ENCODE measurements at regions not wholly inside any gene's neighbourhood (a gene's known extent, or its start where the extent isn't known, plus 50 kb on each side); places are given as distances from the start of the nearest gene placed in this dataset.

- no TSS peak for BruUV-seq (replicated peaks)
- Histone ChIP-seq H3K36me3 (ENCODE audit: control insufficient read depth, insufficient read depth, low read length) (no peaks in the 10 kb centered on the region), H3K4me3 (ENCODE audit: low read depth in 2 of 2, low read length in 2 of 2) (no peak overlapping the region), H3K27ac (ENCODE audit: low read length) (no peak overlapping the region), H3K4me1 (ENCODE audit: control insufficient read depth, insufficient read depth, low read length) (no peaks in the 10 kb centered on the region), H3K27me3 (ENCODE audit: control insufficient read depth, insufficient read depth, low read length) (no peaks in the 10 kb centered on the region), H3K9me3 (ENCODE audit: control insufficient read depth, insufficient read depth, low read depth, low read length) (no peaks in the 10 kb centered on the region)
- POLR2A ChIA-PET = no interaction called here
- intact Hi-C loops (cut with micrococcal nuclease; ENCODE audit: unreplicated experiment) (no loop called here), in situ Hi-C loops (cut with HindIII; ENCODE audit: low pct_unique_long_range_greater_than_20kb, low sequenced_read_pairs) (no loop called here)
- TF ChIP-seq, protein P1, sequence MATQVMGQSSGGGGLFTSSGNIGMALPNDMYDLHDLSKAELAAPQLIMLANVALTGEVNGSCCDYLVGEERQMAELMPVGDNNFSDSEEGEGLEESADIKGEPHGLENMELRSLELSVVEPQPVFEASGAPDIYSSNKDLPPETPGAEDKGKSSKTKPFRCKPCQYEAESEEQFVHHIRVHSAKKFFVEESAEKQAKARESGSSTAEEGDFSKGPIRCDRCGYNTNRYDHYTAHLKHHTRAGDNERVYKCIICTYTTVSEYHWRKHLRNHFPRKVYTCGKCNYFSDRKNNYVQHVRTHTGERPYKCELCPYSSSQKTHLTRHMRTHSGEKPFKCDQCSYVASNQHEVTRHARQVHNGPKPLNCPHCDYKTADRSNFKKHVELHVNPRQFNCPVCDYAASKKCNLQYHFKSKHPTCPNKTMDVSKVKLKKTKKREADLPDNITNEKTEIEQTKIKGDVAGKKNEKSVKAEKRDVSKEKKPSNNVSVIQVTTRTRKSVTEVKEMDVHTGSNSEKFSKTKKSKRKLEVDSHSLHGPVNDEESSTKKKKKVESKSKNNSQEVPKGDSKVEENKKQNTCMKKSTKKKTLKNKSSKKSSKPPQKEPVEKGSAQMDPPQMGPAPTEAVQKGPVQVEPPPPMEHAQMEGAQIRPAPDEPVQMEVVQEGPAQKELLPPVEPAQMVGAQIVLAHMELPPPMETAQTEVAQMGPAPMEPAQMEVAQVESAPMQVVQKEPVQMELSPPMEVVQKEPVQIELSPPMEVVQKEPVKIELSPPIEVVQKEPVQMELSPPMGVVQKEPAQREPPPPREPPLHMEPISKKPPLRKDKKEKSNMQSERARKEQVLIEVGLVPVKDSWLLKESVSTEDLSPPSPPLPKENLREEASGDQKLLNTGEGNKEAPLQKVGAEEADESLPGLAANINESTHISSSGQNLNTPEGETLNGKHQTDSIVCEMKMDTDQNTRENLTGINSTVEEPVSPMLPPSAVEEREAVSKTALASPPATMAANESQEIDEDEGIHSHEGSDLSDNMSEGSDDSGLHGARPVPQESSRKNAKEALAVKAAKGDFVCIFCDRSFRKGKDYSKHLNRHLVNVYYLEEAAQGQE (IDR thresholded peaks at IDR 0.05; ENCODE audit: insufficient read depth in 1 of 2, low read depth in 2 of 2, low read length in 1 of 2) = no peak
- TF ChIP-seq TCF7L2 (IDR thresholded peaks at IDR 0.05; ENCODE audit: low read depth, low read length) = no peak
- TF ChIP-seq, protein P2, sequence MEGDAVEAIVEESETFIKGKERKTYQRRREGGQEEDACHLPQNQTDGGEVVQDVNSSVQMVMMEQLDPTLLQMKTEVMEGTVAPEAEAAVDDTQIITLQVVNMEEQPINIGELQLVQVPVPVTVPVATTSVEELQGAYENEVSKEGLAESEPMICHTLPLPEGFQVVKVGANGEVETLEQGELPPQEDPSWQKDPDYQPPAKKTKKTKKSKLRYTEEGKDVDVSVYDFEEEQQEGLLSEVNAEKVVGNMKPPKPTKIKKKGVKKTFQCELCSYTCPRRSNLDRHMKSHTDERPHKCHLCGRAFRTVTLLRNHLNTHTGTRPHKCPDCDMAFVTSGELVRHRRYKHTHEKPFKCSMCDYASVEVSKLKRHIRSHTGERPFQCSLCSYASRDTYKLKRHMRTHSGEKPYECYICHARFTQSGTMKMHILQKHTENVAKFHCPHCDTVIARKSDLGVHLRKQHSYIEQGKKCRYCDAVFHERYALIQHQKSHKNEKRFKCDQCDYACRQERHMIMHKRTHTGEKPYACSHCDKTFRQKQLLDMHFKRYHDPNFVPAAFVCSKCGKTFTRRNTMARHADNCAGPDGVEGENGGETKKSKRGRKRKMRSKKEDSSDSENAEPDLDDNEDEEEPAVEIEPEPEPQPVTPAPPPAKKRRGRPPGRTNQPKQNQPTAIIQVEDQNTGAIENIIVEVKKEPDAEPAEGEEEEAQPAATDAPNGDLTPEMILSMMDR (IDR thresholded peaks at IDR 0.05) = no peak
- TF ChIP-seq SIN3A (IDR thresholded peaks at IDR 0.05; ENCODE audit: borderline replicate concordance, insufficient read depth, low read depth, low read length) = no peak
- CTCF ChIA-PET = no interaction called here
- ATAC-seq (no peak), DNase-seq (ENCODE audit: low read depth, low spot score) (no peak)
Measured at GRCh38 chr9:102085548-102085947, 347.1 kb upstream of the GRIN3A start.

DNA sequence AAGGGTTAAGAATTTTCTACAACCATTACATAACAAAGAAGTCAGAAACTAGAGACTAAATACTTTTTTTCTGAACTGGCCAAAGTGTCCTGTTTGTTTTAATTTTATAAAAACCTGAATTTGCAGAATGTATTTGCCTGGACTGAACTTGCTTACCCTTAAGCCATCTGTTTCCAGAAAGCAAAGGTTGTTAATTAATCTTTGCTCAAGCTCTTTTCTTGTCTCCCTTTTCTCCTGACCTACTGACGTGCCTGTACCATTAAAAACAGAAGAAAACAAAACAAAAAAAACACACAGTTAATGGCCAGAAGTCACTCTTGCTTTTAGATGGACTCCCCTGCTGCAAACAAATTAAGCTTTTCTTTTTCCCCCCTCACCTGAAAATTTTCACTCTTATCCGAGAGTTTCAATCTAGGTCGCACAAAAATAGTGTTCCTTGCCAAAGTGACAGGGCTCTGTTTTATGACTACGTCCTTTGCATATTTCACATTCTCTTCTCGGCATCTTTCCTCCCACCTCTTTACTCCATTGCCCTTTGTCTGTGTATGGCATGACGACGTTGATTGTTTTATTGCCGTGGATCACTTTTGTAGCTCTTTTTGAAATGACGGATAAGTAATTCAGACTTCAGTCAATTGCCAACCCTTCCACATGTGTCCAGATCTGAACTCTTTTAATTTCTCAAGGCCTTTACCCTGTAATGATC is 333.8 kb upstream of the GRIN3A start:
- ATAC-seq (no peak), DNase-seq (ENCODE audit: low read depth, low spot score) (no peak)
- Histone ChIP-seq H3K4me1 (ENCODE audit: control insufficient read depth, insufficient read depth, low read length) (no peaks in the 10 kb centered on the region), H3K36me3 (ENCODE audit: control insufficient read depth, insufficient read depth, low read length) (no peaks in the 10 kb centered on the region), H3K4me3 (ENCODE audit: low read depth in 2 of 2, low read length in 2 of 2) (no peak overlapping the region), H3K27me3 (ENCODE audit: control insufficient read depth, insufficient read depth, low read length) (no peaks in the 10 kb centered on the region), H3K27ac (ENCODE audit: low read length) (no peak overlapping the region), H3K9me3 (ENCODE audit: control insufficient read depth, insufficient read depth, low read depth, low read length) (no peaks in the 10 kb centered on the region)
- intact Hi-C loops (cut with micrococcal nuclease; ENCODE audit: unreplicated experiment) = no loop called here
- no TSS peak for BruUV-seq (replicated peaks)
- TF ChIP-seq, protein P2 (IDR thresholded peaks at IDR 0.05) = no peak
- TF ChIP-seq TCF7L2 (IDR thresholded peaks at IDR 0.05; ENCODE audit: low read depth, low read length) (no peak), SIN3A (IDR thresholded peaks at IDR 0.05; ENCODE audit: borderline replicate concordance, insufficient read depth, low read depth, low read length) (no peak), POLR2AphosphoS5 (IDR thresholded peaks at IDR 0.05; ENCODE audit: low read depth, low read length) (no peak)
- CTCF ChIA-PET = no interaction called here
- POLR2A ChIA-PET = no interaction called here
- in situ Hi-C loops (cut with HindIII; ENCODE audit: low pct_unique_long_range_greater_than_20kb, low sequenced_read_pairs) = no loop called here
